Mesendoderm (in vitro differentiated cells): ENCODE measurements at regions not wholly inside any gene's neighbourhood (a gene's known extent, or its start where the extent isn't known, plus 50 kb on each side); places are given as distances from the start of the nearest gene placed in this dataset.

ENCODE experiments used
- DNase-seq: peaks from one replicate; pipeline ENCODE4 v3.0.0; 2013
- H2AK5ac ChIP-seq: 2 replicates; pipeline ENCODE4 v1.6.1; 2013; ENCODE audit warnings: low read length, inconsistent platforms
- H2BK120ac ChIP-seq: 2 replicates; pipeline ENCODE4 v1.6.1; 2013; ENCODE audit warnings: low read depth, mild to moderate bottlenecking, low read length, moderate library complexity, mixed read lengths
- H2BK15ac ChIP-seq: replicated peaks from 2 replicates; pipeline ENCODE4 v1.6.1; 2013; ENCODE audit warnings: low read depth, mild to moderate bottlenecking, moderate library complexity
- H2BK5ac ChIP-seq: 2 replicates; pipeline ENCODE4 v1.6.1; 2013; ENCODE audit warnings: low read length, inconsistent platforms
- H3K18ac ChIP-seq: 2 replicates; pipeline ENCODE4 v1.6.1; 2013; ENCODE audit warnings: mild to moderate bottlenecking, low read length, mixed read lengths
- H3K23ac ChIP-seq: one replicate; pipeline ENCODE4 v1.6.1; 2013; ENCODE audit warnings: low read length
- H3K27ac ChIP-seq: 2 replicates; pipeline ENCODE4 v1.5.1; 2013; ENCODE audit warnings: low read depth, mild to moderate bottlenecking, inconsistent platforms, low read length, moderate library complexity
- H3K27me3 ChIP-seq: 2 replicates; pipeline ENCODE4 v1.6.1; 2013; ENCODE audit warnings: low read length, control low read depth, mild to moderate bottlenecking, inconsistent platforms; ENCODE audit not compliant: insufficient read depth, poor library complexity
- H3K36me3 ChIP-seq: 2 replicates; pipeline ENCODE4 v1.6.1; 2013; ENCODE audit warnings: low read length, inconsistent platforms; ENCODE audit not compliant: control insufficient read depth, insufficient read depth
- H3K4ac ChIP-seq: one replicate; pipeline ENCODE4 v1.6.1; 2013; ENCODE audit warnings: low read depth, mild to moderate bottlenecking, low read length, moderate library complexity
- H3K4me1 ChIP-seq: 2 replicates; pipeline ENCODE4 v1.6.1; 2013; ENCODE audit warnings: low read depth, low read length, inconsistent platforms; ENCODE audit not compliant: control insufficient read depth
- H3K4me2 ChIP-seq: 2 replicates; pipeline ENCODE4 v1.6.1; 2013; ENCODE audit warnings: low read length
- H3K4me3 ChIP-seq: 2 replicates; pipeline ENCODE4 v1.5.1; 2013; ENCODE audit warnings: mild to moderate bottlenecking, low read length
- H3K56ac ChIP-seq: one replicate; pipeline ENCODE4 v1.6.1; 2013; ENCODE audit warnings: low read length
- H3K79me1 ChIP-seq: 2 replicates; pipeline ENCODE4 v1.6.1; 2013; ENCODE audit warnings: low read length, inconsistent platforms
- H3K79me2 ChIP-seq: 2 replicates; pipeline ENCODE4 v1.6.1; 2013; ENCODE audit warnings: mild to moderate bottlenecking, low read length; ENCODE audit not compliant: control insufficient read depth, insufficient read depth
- H3K9ac ChIP-seq: 2 replicates; pipeline ENCODE4 v1.6.1; 2013; ENCODE audit warnings: low read length, inconsistent platforms
- H4K5ac ChIP-seq: one replicate; pipeline ENCODE4 v1.6.1; 2013; ENCODE audit warnings: low read length
- H4K8ac ChIP-seq: one replicate; pipeline ENCODE4 v1.6.1; 2013; ENCODE audit warnings: low read depth, mild to moderate bottlenecking, control low read depth, low read length, moderate library complexity
- WGBS: extraction: QIAGEN DNeasy Blood & Tissue Kit; methylation state at CpG from one replicate; pipeline ENCODE4 v1.1.7; 2013; ENCODE audit warnings: low lambda C conversion rate, missing lambda C conversion rate; ENCODE audit not compliant: insufficient coverage; ENCODE audit errors: extremely low coverage; 5-methylcytosine and 5-hydroxymethylcytosine counted together

- Histone ChIP-seq H4K8ac (no peak overlapping the region), H3K79me1 (no peaks in the 10 kb centered on the region), H3K27me3 (no peaks in the 10 kb centered on the region), H3K27ac (no peak overlapping the region), H2AK5ac (no peak overlapping the region), H2BK15ac (no peak overlapping the region), H2BK120ac (no peak overlapping the region), H3K4me3 (no peak overlapping the region), H3K36me3 (no peaks in the 10 kb centered on the region), H3K56ac (no peak overlapping the region), H4K5ac (no peak overlapping the region), H3K18ac (no peak overlapping the region), H3K4me1 (no peaks in the 10 kb centered on the region), H3K79me2 (no peaks in the 10 kb centered on the region), H2BK5ac (no peak overlapping the region), H3K4ac (no peak overlapping the region), H3K9ac (no peak overlapping the region), H3K4me2 (no peak overlapping the region), H3K23ac (no peak overlapping the region)
- WGBS: no CpG with 5 or more reads among the region's 3 CpGs
- no peak for DNase-seq
These were observed 862.4 kb upstream of the CDH9 start for GRCh38 chr5:27900761-27901160.

DNA sequence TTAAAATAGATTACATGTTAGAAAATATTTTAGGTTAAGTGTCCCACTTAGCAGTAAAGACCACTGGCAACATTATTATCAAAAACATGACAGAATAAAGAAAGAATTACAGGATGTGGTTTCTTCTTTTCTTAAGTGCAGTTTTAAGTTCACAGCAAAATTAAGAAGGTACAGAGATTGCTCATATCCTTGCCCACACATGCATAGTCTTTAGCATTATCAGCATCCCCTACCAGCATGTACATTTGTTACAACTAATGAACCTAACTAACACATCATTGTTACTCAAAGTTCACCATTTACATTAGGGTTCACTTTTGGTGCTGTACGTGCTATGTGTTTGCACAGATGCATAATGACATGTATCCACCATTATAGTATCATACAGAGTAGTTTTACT is 837.7 kb upstream of the CDH9 start:
- H4K5ac ChIP-seq: no peak overlapping the region
- H3K56ac ChIP-seq: no peak overlapping the region
- no peaks in the 10 kb centered on the region for H3K79me2 ChIP-seq
- no peak overlapping the region for H3K18ac ChIP-seq
- no peak overlapping the region for H2BK15ac ChIP-seq
- H3K27ac ChIP-seq: no peak overlapping the region
- no peak overlapping the region for H3K23ac ChIP-seq
- H3K4me2 ChIP-seq: no peak overlapping the region
- no peak overlapping the region for H2AK5ac ChIP-seq
- H3K4me1 ChIP-seq: no peaks in the 10 kb centered on the region
- no peaks in the 10 kb centered on the region for H3K27me3 ChIP-seq
- DNase-seq: no peak
- H4K8ac ChIP-seq: no peak overlapping the region
- no peak overlapping the region for H3K9ac ChIP-seq
- H3K4me3 ChIP-seq: no peak overlapping the region
- H3K36me3 ChIP-seq: no peaks in the 10 kb centered on the region
- H2BK5ac ChIP-seq: no peak overlapping the region
- no peak overlapping the region for H2BK120ac ChIP-seq
- no peaks in the 10 kb centered on the region for H3K79me1 ChIP-seq
- WGBS: no CpG with 5 or more reads among the region's 1 CpG
- no peak overlapping the region for H3K4ac ChIP-seq

DNA sequence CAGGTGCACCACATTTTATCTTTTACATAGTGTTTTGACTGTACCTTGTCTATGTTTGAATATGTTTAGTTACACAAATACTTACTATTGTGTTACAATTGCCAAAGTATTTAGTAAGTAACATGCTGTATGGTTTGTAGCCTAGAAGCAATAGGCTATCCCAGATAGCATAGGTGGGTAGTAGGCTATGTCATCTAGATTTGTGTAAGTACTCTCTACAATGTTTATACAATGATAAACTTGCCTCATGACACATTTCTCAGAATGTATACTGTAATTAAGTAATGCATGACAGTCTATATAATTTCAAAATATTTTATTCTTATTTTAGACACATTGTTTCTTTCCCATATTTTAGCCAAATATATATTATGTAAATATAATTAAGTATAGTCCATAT is 836.8 kb upstream of the CDH9 start:
- H4K5ac ChIP-seq: no peak overlapping the region
- no peaks in the 10 kb centered on the region for H3K27me3 ChIP-seq
- no peak overlapping the region for H3K4me2 ChIP-seq
- H2AK5ac ChIP-seq: no peak overlapping the region
- H4K8ac ChIP-seq: no peak overlapping the region
- H3K27ac ChIP-seq: no peak overlapping the region
- H3K18ac ChIP-seq: no peak overlapping the region
- no peak overlapping the region for H3K23ac ChIP-seq
- H2BK5ac ChIP-seq: no peak overlapping the region
- DNase-seq: no peak
- H3K79me1 ChIP-seq: no peaks in the 10 kb centered on the region
- no peaks in the 10 kb centered on the region for H3K4me1 ChIP-seq
- no peak overlapping the region for H2BK15ac ChIP-seq
- H3K9ac ChIP-seq: no peak overlapping the region
- no peak overlapping the region for H3K4ac ChIP-seq
- H3K4me3 ChIP-seq: no peak overlapping the region
- no peak overlapping the region for H2BK120ac ChIP-seq
- H3K56ac ChIP-seq: no peak overlapping the region
- no peaks in the 10 kb centered on the region for H3K79me2 ChIP-seq
- no peaks in the 10 kb centered on the region for H3K36me3 ChIP-seq

- no peak overlapping the region for H3K18ac ChIP-seq
- no peak overlapping the region for H3K27ac ChIP-seq
- no peaks in the 10 kb centered on the region for H3K79me1 ChIP-seq
- H3K4me2 ChIP-seq: no peak overlapping the region
- H2BK120ac ChIP-seq: no peak overlapping the region
- DNase-seq: no peak
- H3K79me2 ChIP-seq: no peaks in the 10 kb centered on the region
- no peak overlapping the region for H4K8ac ChIP-seq
- H3K36me3 ChIP-seq: no peaks in the 10 kb centered on the region
- no peak overlapping the region for H4K5ac ChIP-seq
- no peak overlapping the region for H3K23ac ChIP-seq
- no peak overlapping the region for H3K56ac ChIP-seq
- no peak overlapping the region for H2AK5ac ChIP-seq
- H2BK15ac ChIP-seq: no peak overlapping the region
- H3K9ac ChIP-seq: no peak overlapping the region
- H3K27me3 ChIP-seq: no peaks in the 10 kb centered on the region
- no peaks in the 10 kb centered on the region for H3K4me1 ChIP-seq
- WGBS: no CpG with 5 or more reads among the region's 2 CpGs
- no peak overlapping the region for H2BK5ac ChIP-seq
- H3K4me3 ChIP-seq: no peak overlapping the region
- no peak overlapping the region for H3K4ac ChIP-seq
These were observed 829.9 kb upstream of the CDH9 start for GRCh38 chr5:27868292-27868691.

DNA sequence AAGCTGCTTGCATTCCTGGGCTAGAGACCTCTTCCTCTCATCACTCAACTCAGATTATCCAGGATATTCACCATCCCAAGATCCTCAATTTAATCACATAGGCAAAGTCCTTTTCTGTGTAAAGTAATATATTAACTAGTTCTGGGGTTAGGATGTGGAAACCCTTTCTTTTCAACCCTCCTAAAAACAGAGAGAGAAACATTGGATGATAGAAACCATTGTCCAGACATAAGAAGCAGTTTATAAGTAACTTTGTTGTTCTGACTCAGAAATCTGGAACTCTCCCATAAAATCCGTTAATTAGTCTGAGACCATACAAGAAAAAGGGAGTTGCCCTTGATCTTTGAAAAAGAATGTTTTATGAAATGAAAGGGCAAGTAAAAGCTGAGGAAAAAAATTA is 817.1 kb upstream of the CDH9 start:
- H2BK120ac ChIP-seq: no peak overlapping the region
- no peak overlapping the region for H4K8ac ChIP-seq
- H3K27ac ChIP-seq: no peak overlapping the region
- no CpG with 5 or more reads among the region's 1 CpG for WGBS
- H2AK5ac ChIP-seq: no peak overlapping the region
- H3K79me1 ChIP-seq: no peaks in the 10 kb centered on the region
- H3K9ac ChIP-seq: no peak overlapping the region
- H4K5ac ChIP-seq: no peak overlapping the region
- H3K4me3 ChIP-seq: no peak overlapping the region
- no peaks in the 10 kb centered on the region for H3K36me3 ChIP-seq
- no peak overlapping the region for H2BK15ac ChIP-seq
- no peaks in the 10 kb centered on the region for H3K27me3 ChIP-seq
- H2BK5ac ChIP-seq: no peak overlapping the region
- no peak overlapping the region for H3K56ac ChIP-seq
- no peak overlapping the region for H3K18ac ChIP-seq
- H3K4me2 ChIP-seq: no peak overlapping the region
- no peak for DNase-seq
- no peaks in the 10 kb centered on the region for H3K4me1 ChIP-seq
- no peak overlapping the region for H3K23ac ChIP-seq
- H3K4ac ChIP-seq: no peak overlapping the region
- H3K79me2 ChIP-seq: no peaks in the 10 kb centered on the region

DNA sequence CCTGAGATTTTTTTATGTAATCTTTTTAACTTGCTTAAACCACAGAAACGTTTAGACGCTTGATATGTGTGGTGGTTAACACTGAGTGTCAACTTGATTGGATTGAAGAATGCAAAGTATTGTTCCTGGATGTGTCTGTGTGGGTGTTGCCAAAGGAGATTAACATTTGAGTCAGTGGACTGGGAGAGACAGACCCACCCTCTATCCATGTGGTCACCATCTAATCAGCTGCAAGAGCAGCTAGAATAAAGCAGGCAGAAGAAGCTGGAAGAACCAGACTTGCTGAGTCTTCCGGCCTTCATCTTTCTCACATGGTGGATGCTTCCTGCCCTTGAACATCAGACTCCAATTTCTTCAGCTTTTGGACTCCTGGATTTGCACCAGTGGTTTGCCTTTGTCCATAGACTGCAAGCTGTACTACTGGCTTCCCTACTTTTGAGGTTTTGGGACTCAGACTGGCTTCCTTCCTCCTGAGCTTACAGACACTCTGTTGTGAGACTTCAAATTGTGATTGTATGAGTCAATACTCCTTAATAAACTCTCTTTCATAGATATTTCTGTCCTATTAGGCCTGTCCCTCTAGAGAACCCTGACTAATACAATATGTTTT is 816.0 kb upstream of the CDH9 start:
- H2BK120ac ChIP-seq: no peak overlapping the region
- H2BK5ac ChIP-seq: no peak overlapping the region
- WGBS: no CpG with 5 or more reads among the region's 3 CpGs
- H3K4ac ChIP-seq: no peak overlapping the region
- no peak overlapping the region for H2AK5ac ChIP-seq
- no peak overlapping the region for H3K9ac ChIP-seq
- DNase-seq: no peak
- H3K23ac ChIP-seq: no peak overlapping the region
- no peaks in the 10 kb centered on the region for H3K27me3 ChIP-seq
- no peaks in the 10 kb centered on the region for H3K36me3 ChIP-seq
- no peak overlapping the region for H4K5ac ChIP-seq
- no peak overlapping the region for H3K4me2 ChIP-seq
- no peak overlapping the region for H3K27ac ChIP-seq
- no peaks in the 10 kb centered on the region for H3K79me2 ChIP-seq
- no peaks in the 10 kb centered on the region for H3K79me1 ChIP-seq
- H2BK15ac ChIP-seq: no peak overlapping the region
- no peaks in the 10 kb centered on the region for H3K4me1 ChIP-seq
- H3K56ac ChIP-seq: no peak overlapping the region
- no peak overlapping the region for H4K8ac ChIP-seq
- no peak overlapping the region for H3K4me3 ChIP-seq
- H3K18ac ChIP-seq: no peak overlapping the region
